ENCODE measurements at regions not wholly inside any gene's neighbourhood (a gene's known extent, or its start where the extent isn't known, plus 50 kb on each side); places are given as distances from the start of the nearest gene placed in this dataset.
A peak's percentile ranks its signal among the peaks of the same experiment; 100 is the strongest.
"Not testable (repeated sequence)": the region's sequence is repeated elsewhere in the genome, so short reads cannot be mapped to it uniquely, and the experiment has no call there.

DNA sequence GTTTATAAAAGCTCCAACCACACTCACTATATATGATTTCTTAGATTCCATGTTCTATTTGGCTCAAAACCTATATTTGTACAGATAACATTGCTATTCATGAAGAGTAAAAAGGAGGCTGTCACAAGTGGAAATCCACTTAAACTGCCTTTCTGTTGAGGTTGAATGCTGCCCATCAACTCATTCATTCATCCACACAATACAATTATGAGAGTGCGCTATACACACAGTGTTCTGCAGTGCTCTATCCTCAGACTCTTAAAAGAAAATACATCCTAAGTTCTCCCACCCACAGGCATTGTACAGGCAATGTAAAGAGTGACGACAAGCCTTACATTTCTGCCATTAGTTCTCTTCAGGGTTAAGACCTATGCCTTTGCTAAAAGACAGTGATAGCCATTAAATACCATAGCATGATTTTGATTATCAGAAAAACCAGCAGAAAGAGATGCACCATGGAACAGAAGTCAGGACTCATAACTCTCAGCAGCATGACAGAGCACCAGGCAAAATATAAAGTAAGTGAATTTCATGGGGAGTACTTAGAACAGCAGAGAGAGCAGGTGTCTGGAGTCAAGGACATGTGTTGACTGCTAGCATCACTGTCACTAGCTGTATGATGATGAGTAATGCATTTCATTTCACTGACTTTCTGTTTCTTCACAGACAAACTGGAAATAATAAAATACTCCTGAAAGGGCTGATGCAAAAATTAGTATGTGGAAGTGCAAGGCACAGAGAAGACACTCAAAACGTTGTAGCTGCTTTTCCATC lies 218.0 kb downstream of the RBM26 start:
- no peak for DNase-seq

DNA sequence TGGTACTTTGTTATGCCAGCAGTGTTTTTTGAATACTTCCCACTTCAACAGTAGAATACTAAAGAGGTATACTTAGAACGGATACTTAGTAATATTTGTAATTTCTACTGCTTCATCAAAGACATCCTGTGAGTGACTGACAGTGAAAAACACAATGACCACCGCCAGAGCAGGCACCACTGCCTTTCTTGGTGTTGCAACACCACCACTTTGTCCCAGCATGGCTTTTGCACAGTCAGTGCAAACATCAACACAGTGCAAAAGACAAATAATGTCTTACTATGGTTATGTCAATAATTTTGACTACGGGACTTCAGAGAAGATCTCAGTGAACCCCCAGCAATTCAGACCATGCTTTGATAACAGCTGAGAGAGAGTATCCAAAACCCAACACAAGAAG lies 220.5 kb downstream of the RBM26 start:
- DNase-seq = no peak

DNA sequence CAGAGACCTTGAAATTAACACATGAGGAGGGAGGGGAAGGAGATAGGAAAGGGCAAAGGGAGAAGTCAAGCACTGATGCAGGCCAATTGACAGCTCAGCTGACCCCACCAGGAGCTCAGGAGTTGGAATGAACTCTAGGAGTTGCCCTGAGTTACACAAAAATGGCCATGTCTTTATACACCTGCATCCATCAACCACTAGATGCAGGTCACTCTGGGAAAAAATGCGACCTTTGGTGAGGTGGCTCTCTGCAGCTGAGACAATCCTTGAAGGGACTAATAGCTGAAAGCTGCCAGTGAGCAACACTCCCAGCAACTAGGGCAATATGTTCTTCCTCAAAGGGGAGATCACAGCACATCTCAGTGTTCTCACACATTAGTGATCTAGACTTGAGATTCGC lies 222.8 kb downstream of the RBM26 start:
- DNase-seq = no peak

DNA sequence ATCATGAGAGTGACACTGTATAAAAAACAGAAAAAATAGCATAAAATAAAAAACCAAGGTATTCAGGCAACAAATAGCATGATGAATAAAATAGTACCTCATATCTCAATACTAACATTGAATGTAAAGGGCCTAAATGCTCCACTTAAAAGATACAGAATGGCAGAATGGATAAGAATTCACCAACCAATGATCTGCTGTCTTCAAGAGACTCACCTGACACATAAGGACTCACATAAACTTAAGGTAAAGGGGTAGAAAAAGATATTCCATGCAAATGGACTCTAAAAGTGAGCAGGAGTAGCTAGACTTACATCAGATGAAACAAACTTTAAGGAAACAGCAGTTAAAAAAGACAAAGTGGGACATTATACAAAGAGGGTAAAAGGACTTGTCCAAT lies 232.4 kb downstream of the RBM26 start:
- DNase-seq = not testable (repeated sequence)

DNA sequence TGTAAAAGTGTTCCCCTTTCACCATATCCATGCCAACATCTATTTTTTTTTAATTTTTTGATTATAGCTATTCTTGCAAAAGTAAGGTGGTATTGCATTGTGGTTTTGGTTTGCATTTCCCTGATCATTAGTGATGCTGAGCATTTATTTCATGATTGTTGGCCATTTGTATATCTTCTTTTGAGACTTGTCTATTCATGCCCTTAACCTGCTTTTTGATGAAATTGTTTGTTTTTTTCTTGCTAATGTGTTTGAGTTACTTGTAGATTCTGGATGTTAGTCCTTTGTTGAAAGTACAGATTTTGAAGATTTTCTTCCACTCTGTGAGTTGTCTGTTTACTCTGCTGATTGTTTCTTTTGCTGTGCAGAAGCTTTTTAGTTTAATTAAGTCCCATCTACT lies 233.1 kb downstream of the RBM26 start:
- not testable (repeated sequence) for DNase-seq

DNA sequence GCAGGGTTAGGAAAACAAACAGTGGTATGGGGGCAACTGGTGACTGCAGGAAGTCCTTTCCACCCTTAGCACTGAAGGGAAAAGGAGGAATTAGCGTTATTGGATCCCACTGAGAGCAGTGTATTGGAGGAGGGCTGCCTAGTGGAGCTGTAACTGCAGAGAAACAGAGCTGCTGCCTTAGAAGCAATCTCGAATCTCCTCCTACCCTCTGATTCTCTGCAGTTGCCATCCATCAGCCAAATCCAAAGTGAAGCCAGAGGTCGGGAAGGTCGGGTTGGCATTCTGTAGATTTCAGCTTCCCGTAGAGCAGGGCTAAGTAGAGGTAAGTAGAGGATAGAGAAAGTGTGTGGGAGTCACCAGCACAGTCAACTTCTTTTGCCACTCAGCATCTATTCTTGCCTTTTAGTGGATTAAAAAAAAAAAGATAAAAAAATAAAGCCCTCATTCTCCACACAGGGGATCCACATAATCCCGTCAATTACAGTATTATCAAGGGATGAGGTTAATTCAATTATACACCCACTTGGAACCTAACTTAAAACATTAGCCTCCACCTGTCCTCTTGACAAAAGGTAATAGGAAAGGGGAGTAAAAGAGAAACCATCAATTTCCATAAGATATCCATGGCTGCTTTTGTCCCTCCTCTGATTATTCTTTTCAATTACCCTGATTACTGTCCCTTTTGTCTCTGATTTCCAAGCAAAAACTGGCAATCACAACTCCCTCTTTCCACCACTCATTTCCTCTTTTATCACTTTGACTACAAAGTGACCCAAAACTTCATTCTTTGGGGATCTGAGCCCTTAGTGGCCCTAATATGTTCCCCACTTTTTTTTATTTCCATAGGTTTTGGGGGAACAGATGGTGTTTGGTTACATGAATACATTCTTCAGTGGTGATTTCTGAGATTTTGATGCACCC lies 234.7 kb downstream of the RBM26 start:
- peak; percentile 40 for DNase-seq

DNA sequence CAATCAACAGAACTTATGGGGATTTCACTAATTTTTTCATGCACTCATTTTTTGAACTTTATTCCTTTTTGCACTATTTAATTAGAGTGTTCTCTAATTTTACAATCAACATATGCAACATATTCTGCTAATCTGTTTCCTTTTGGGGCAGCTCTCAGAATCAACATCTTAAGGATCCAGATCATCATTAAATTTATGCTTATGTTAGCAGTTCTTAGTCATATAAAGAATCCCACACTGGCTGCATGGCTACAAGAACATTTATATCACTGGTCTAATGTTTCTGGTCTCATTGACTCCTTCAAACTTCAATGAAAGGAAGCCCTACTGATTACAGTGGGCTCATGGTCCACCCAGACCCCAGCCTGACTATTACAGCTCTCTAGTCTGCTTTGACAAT lies 245.2 kb downstream of the RBM26 start:
- no peak for DNase-seq

DNA sequence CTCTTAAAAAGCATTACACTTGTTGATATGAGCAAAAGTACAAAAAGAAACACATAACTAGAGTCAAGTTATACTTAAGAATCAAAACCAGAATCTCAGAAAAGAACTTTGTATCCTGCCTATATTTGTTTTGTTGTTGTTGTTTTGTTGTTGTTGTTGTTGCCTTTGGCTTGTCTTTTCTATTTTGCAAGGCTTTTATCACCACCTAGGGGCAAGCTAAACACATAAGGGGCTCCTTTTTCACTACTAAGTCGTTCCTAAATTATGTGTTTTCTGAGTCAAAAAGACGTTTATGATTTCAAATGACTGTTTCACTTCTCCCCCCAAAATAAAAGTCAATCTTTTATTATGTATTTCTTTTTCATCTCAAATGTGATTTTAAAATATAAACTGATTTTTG lies 250.2 kb downstream of the RBM26 start:
- no peak for DNase-seq

DNA sequence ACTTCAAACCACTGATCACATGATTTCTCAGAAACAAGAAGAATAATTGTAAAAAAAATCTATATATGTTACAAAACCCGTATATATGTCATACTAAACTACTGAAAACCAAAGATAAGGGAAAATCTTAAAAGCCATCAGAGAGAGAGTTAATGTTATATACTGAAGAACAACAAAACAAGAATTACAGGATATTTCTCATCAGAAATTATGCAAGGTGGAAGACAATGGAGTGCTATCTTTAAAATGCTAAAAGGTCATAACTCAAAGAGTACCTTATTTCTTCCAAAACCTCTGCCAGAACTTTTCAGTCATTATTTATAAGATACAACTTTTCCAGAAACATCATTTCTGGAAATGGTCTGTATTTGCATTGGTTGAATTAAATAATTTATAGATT lies 256.8 kb downstream of the RBM26 start:
- DNase-seq = no peak

DNA sequence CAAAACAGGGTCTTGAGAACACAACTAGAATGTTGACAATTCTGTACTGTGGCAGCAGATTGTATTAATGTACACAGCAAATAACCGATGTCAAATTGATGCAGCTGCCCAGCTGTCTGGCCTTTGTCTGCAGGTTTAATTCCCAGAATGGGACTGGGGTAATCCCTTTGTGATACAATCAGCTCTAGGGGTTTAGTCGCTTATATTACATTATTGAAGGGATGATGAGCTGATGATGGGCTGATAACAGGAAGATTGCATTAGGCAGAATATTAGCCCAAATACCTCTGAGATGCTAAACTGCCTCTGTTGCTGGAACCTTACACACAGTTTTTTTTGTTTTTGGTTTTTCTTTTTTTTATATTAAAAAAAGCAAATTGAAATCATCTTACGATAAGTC lies 265.0 kb downstream of the RBM26 start:
- no peak for DNase-seq

DNA sequence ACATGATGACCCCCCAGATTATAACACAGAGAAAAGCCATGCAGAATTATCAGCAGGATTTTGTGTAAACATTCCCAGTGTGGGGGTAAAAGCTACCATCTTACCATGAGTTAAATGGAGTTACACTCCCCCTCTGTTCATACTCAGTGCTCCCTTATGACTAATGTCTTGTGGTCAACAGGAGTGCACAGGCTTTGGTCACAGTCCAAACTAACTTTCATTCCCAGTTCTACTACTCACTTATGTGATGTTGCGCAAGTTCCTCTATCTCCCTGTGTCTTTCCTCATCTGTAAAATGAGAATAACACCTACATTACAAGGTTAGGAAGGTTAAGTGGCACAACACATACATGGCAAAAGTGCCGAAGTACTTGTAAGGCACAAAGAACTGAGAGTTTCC lies 277.9 kb downstream of the RBM26 start:
- no peak for DNase-seq

DNA sequence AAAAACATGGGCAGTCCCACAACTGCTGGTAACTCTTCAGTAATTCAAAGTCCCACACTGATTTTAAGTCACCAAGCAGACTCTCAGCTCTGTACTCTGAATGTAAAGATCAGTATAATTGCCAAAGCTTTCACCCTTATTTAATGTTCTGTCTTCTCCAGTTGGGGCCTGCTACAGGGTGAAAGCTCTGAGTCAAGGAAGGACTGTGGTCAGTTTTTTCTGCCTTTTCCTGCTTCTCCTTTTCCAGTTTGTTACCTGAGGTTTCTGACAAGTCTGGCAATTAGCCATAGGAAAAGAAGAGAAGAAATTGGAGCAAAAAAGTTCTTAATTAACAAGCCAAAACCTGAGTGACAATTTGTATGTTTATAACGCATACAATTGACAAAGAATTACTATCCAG lies 279.3 kb downstream of the RBM26 start:
- DNase-seq = no peak

DNA sequence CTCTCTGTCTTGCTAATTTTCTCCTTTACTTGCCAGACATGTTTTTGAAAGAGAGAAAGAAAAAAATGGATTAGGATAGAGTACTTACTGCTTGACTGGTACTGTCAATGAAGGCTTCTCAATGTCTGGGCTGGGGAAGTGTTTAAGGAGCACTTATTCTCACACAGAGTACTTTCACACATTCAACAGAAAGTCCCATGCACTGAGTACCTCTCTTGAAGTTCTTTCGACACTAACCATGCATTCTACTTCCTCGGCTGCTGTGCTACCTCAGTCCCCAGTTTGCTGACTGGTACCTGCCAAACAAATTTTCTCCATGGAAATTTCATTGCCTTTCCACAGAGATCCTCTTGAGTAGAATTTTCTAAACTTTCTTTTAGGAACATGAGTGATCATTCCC lies 281.9 kb downstream of the RBM26 start:
- DNase-seq = no peak

DNA sequence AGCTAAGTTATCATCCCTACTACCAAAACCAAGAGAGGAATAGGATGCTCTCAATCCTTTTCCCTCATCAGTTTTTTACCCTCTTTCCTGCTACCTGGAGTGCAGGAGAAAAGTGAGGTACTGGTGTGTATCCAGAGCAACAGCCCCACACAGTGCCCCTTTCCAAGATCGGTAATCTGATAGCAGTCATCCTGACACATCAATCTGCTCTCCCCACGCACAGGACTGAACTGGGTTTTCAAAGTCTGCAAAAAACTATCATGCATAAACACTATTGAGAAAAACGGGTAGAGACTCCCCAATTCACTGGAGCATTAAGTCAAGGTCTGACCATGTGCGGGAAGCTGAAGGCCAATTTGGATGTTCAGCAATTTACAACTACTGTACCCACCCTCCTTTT lies 284.8 kb downstream of the RBM26 start:
- DNase-seq = no peak

DNA sequence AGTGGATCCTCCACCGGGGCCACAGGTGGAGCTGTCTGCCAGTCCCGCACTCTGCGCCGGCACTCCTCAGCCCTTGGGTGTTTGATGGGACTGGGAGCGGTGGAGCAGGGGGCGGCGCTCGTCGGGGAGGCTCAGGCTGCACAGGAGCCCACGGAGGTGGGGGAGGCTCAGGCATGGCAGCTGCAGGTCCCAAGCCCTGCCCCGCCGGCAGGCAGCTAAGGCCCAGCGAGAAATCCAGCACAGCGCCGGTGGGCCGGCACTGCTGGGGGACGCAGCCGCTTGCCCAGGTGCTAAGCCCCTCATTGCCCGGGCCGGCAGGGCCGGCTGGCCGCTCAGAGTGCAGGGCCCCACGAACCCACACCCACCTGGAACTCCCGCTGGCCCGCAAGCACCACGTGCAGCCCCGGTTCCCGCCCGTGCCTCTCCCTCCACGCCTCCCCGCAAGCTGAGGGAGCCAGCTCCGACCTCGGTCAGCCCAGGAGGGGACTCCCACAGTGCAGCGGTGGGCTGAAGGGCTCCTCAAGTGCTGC lies 286.4 kb downstream of the RBM26 start:
- DNase-seq = no peak

DNA sequence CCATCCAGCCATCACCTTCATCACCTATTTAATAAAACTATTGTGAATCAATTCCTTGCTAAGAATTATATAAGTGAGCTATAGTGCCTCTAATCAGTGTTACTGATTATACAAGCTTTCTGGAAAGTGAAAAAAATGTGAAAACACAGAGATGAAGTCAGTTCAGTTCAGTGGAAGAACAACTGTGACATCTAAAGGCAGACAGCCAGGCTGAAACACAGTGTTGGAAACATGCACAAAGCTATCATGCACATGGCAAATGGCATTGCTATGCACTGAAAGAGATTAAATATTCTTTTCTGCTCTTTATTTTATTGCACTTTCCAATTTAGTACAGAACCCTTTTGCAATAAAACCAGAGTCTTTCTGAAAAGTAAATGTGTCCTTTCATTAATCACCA lies 294.0 kb downstream of the RBM26 start:
- no peak for DNase-seq

DNA sequence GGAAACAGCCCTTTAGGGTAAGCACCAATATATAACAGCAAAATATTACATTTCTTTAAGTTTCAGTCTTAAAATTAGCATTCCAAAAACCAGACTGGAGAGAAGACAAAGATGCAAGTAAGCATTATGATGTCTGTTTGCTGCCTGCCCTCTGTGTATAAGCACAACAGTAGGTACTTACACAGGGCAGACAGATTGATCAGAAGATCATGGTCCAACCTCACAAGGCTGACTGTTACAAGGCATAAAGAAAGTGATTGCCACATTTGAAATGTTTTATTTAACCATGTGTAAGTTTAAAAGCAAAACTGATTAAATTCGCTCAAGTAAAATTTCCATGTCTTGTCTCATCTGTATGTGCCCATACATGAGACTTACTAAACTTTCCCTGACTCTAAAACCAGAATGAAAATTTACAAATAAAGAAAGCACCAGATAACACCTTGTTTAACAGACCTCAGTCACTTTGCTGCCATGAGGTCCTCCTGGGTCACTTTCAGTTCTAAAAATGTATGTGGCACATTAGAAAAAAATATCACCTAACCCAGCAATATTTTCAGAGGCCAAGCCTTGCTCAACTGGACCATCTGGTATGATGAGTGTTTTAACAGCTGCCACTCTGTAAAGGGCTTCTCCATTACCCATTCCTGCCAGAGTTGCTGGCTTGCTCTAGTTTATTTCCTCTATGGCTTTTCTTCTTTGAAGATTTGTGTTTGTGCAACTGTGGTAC lies 297.0 kb downstream of the RBM26 start:
- DNase-seq = peak; percentile 57

DNA sequence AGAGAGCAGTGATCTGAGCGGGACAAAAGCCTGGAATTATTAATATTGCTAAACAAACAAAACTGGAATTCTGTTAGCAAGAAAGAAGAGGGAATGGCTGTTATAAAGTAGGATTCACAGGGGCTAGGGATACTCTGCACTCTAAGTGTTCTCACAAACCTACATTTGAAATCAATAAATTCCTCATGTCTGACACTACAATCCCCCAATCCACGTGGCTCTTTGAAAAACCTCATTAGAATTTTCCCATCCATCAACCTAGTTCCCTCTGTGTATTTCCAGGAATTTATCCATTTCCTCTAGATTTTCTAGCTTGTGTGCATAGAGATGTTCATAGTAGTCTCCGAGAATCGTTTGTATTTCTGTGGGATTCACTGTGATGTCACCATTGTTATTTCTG lies 307.5 kb downstream of the RBM26 start:
- no peak for DNase-seq

DNA sequence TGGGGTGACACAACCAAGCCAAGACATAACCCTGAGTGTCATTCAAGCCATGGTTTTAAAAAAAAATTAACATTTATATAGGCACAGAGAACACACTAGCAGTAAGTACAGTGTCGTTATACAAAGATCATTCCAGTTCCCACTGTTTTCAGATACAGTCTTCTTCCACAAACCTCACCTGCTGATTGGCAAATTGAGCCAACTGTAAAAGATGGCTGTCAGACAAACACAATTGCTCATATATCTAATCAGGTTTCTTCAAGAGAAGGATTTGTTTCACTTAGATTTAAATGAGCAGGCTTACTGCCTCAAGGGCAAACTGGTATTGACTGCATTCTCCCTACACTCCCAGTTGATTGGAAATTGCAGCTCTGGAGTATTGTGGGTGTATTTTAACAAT lies 308.9 kb downstream of the RBM26 start:
- DNase-seq = no peak

DNA sequence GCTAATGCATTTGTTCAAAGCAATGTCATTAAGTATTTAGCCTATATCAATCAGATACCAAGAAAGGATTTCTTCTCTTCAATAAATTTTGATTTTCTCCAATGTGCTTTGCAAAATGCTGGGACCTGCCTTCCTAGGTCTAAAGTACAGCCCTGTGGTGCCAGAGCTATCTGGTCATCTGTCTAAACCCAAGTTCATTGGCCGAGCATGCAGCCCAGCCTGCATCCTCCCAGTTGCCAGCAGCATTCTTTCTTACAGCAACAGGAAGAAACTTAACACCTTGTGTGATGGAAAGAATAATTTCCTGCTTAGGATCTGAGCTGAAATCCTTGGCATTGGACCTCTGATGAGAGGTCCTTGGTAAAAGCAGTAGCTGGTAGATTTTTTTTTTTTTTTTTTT lies 310.0 kb downstream of the RBM26 start:
- no peak for DNase-seq

DNA sequence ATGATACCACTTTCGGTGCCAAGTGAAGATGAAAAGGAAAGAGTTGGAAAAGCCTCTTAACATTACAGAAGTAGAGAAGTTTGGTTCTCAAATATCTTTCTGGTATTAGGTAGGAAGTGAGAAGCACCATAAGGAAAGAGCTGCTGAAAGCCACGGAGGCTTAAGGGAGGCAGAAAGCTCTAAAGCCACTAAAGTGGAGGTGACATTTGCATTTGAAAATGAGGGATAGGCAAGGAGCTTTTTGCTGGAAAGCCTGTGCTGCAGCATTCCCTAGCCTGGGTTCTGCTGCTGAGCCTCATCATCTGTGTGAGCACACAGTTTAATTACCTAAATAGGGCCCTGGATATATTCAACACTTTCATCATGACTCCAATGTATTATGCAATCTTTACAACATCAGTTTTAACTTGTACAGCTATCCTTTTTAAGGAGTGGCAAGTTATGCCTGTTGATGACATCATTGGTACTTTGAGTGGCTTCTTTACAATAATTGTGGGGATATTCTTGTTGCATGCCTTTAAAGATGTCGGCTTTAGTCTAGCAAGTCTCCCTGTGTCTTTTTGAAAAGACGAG lies 315.4 kb downstream of the RBM26 start:
- DNase-seq = no peak

DNA sequence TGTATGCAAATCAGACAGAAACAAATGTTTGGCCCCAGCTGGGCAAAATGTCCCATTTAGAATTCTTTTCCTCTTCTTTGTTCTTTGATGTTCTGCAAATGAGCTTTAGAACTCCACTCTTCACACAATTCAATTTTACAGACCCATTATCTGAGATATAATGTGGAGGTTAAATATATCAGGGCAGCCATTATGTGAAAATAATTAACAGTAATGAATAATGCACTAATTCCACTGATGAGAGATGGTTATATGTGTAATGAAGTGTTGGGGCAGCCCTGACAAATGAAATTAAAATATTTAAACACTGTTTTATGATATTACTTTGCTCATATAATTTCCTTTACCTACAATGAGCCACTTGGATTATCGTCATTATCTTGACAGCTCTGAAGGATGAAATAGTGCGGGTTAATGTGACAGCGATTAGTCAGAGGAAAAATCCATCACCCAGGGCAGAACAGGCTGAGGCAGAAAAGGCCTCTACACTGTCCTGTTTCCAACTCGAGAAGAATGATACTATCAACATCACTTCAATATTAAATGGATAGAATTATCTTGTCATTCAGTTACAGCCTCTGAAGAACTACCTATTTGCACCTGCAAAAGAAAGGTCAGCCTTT lies 321.1 kb downstream of the RBM26 start:
- no peak for DNase-seq

DNA sequence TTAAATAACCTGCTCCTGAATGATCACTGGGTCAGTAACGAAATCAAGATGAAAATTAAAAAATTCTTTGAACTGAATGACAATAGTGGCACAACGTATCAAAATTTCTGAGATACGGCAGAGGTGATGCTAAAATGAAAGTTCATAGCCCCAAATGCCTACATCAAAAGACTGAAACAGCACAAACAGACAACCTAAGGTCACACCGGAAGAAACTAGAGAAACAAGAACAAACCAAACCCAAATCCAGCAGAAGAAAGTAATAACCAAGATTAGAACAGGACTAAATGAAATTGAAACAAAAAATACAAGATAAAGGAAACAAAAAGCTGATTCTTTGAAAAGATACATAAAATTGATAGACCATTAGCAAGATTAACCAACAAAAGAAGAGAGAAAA lies 324.1 kb downstream of the RBM26 start:
- DNase-seq = no peak
